ENCODE measurements at regions not wholly inside any gene's neighbourhood (a gene's known extent, or its start where the extent isn't known, plus 50 kb on each side); places are given as distances from the start of the nearest gene placed in this dataset. TPM values are rescaled to one million over a fixed set of nuclear protein-coding genes. Genes with fewer than 3 reads are reported as not detected.

DNA sequence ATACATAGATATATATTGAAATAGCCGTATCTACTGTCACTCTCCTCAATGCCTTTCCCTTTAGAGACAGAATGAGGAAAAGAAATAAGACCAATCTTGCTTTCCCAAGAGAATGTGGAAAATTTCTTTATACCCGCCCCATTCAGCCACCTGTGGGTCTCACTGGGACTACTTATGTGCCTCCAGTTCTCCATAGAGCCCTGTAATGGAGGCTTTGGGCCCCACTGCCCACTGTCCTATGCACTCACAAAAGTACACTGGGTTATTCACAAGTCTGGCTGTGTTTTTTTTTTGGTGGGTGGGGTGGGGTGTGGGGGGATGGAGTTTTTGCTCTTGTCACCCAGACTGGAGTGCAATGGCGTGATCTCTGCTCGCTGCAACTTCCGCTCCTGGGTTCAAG lies 70.4 kb upstream of the ELOVL6 start:
- H3K4me1 ChIP-seq (ENCODE audit: control insufficient read depth, insufficient read depth, low read length) = no peaks in the 10 kb centered on the region
- no peaks in the 10 kb centered on the region for H3K27me3 ChIP-seq (ENCODE audit: control insufficient read depth, insufficient read depth, low read length)
- H3K4me3 ChIP-seq (ENCODE audit: low read depth, low read length) = no peak overlapping the region
- no peak for DNase-seq (ENCODE audit: low read depth in 4 of 6, low spot score in 6 of 6)
- H3K9me3 ChIP-seq (ENCODE audit: control insufficient read depth, insufficient read depth, low read length) = peaks cover 1% of the 10 kb centered on the region
- no peaks in the 10 kb centered on the region for H3K36me3 ChIP-seq (ENCODE audit: control insufficient read depth, insufficient read depth, low read length)
- no peak overlapping the region for H3K27ac ChIP-seq (ENCODE audit: low read depth, low read length)
- WGBS (ENCODE audit: insufficient coverage) = no CpG with 5 or more reads among the region's 5 CpGs

- peaks cover 1% of the 10 kb centered on the region for H3K9me3 ChIP-seq (ENCODE audit: control insufficient read depth, insufficient read depth, low read length)
- WGBS (ENCODE audit: insufficient coverage) = no CpG with 5 or more reads among the region's 2 CpGs
- no peak overlapping the region for H3K4me3 ChIP-seq (ENCODE audit: low read depth, low read length)
- H3K36me3 ChIP-seq (ENCODE audit: control insufficient read depth, insufficient read depth, low read length) = no peaks in the 10 kb centered on the region
- no peaks in the 10 kb centered on the region for H3K27me3 ChIP-seq (ENCODE audit: control insufficient read depth, insufficient read depth, low read length)
- H3K4me1 ChIP-seq (ENCODE audit: control insufficient read depth, insufficient read depth, low read length) = no peaks in the 10 kb centered on the region
- H3K27ac ChIP-seq (ENCODE audit: low read depth, low read length) = no peak overlapping the region
- DNase-seq (ENCODE audit: low read depth in 4 of 6, low spot score in 6 of 6) = no peak
Observed at GRCh38 chr4:110268352-110268751, 69.9 kb upstream of the ELOVL6 start.

GRCh38 chr4:110266136-110266535 lies 67.7 kb upstream of the ELOVL6 start:
- no peak overlapping the region for H3K4me3 ChIP-seq (ENCODE audit: low read depth, low read length)
- H3K27me3 ChIP-seq (ENCODE audit: control insufficient read depth, insufficient read depth, low read length) = no peaks in the 10 kb centered on the region
- peaks cover 1% of the 10 kb centered on the region for H3K9me3 ChIP-seq (ENCODE audit: control insufficient read depth, insufficient read depth, low read length)
- H3K27ac ChIP-seq (ENCODE audit: low read depth, low read length) = no peak overlapping the region
- DNase-seq (ENCODE audit: low read depth in 4 of 6, low spot score in 6 of 6) = no peak
- WGBS (ENCODE audit: insufficient coverage) = no CpG with 5 or more reads among the region's 1 CpG
- no peaks in the 10 kb centered on the region for H3K36me3 ChIP-seq (ENCODE audit: control insufficient read depth, insufficient read depth, low read length)
- H3K4me1 ChIP-seq (ENCODE audit: control insufficient read depth, insufficient read depth, low read length) = no peaks in the 10 kb centered on the region

- Histone ChIP-seq H3K4me3 (ENCODE audit: low read depth, low read length) (no peak overlapping the region), H3K27ac (ENCODE audit: low read depth, low read length) (no peak overlapping the region), H3K36me3 (ENCODE audit: control insufficient read depth, insufficient read depth, low read length) (no peaks in the 10 kb centered on the region), H3K27me3 (ENCODE audit: control insufficient read depth, insufficient read depth, low read length) (no peaks in the 10 kb centered on the region), H3K4me1 (ENCODE audit: control insufficient read depth, insufficient read depth, low read length) (no peaks in the 10 kb centered on the region), H3K9me3 (ENCODE audit: control insufficient read depth, insufficient read depth, low read length) (peaks cover 1% of the 10 kb centered on the region)
- no peak for DNase-seq (ENCODE audit: low read depth in 4 of 6, low spot score in 6 of 6)
- WGBS (ENCODE audit: insufficient coverage) = 95% methylated on average over 4 of the region's 5 CpGs
Observed at GRCh38 chr4:110265001-110265400, 66.6 kb upstream of the ELOVL6 start.

DNA sequence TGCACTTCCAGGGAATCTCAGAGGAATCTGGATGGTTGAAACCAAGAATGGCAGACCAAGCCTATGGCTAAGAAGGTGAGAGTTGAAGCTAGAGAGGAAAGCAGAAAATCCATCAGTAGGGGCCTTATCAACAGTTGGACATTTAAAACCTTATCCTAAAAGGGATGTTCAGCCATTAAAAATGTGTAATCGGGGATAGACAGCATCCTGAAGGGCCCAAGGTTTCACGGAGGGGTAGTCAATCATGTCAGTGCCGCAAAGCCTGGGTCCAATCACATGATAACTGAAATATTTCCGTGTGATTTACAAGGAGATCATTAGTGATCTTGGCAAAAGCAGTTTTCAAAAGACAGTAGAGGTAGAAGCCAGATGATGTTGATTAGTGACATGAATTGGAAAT lies 61.9 kb upstream of the ELOVL6 start:
- no peaks in the 10 kb centered on the region for H3K36me3 ChIP-seq (ENCODE audit: control insufficient read depth, insufficient read depth, low read length)
- WGBS (ENCODE audit: insufficient coverage) = 85% methylated on average over 4 of the region's 4 CpGs
- no peak overlapping the region for H3K27ac ChIP-seq (ENCODE audit: low read depth, low read length)
- peaks cover 1% of the 10 kb centered on the region for H3K9me3 ChIP-seq (ENCODE audit: control insufficient read depth, insufficient read depth, low read length)
- H3K4me1 ChIP-seq (ENCODE audit: control insufficient read depth, insufficient read depth, low read length) = no peaks in the 10 kb centered on the region
- no peaks in the 10 kb centered on the region for H3K27me3 ChIP-seq (ENCODE audit: control insufficient read depth, insufficient read depth, low read length)
- H3K4me3 ChIP-seq (ENCODE audit: low read depth, low read length) = no peak overlapping the region
- DNase-seq (ENCODE audit: low read depth in 4 of 6, low spot score in 6 of 6) = no peak

GRCh38 chr4:110250023-110250387 lies 51.6 kb upstream of the ELOVL6 start:
- Histone ChIP-seq H3K4me1 (ENCODE audit: control insufficient read depth, insufficient read depth, low read length) (no peaks in the 10 kb centered on the region), H3K36me3 (ENCODE audit: control insufficient read depth, insufficient read depth, low read length) (no peaks in the 10 kb centered on the region), H3K9me3 (ENCODE audit: control insufficient read depth, insufficient read depth, low read length) (no peaks in the 10 kb centered on the region), H3K27me3 (ENCODE audit: control insufficient read depth, insufficient read depth, low read length) (no peaks in the 10 kb centered on the region), H3K4me3 (ENCODE audit: low read depth, low read length) (no peak overlapping the region), H3K27ac (ENCODE audit: low read depth, low read length) (no peak overlapping the region)
- WGBS (ENCODE audit: insufficient coverage) = 96% methylated on average over 4 of the region's 5 CpGs
- peak in 1 of 6 donors; percentile 30 for DNase-seq (ENCODE audit: low read depth in 4 of 6, low spot score in 6 of 6)

GRCh38 chr4:110248831-110249253 lies 50.4 kb upstream of the ELOVL6 start:
- Histone ChIP-seq H3K4me1 (ENCODE audit: control insufficient read depth, insufficient read depth, low read length) (no peaks in the 10 kb centered on the region), H3K27me3 (ENCODE audit: control insufficient read depth, insufficient read depth, low read length) (no peaks in the 10 kb centered on the region), H3K27ac (ENCODE audit: low read depth, low read length) (no peak overlapping the region), H3K36me3 (ENCODE audit: control insufficient read depth, insufficient read depth, low read length) (no peaks in the 10 kb centered on the region), H3K9me3 (ENCODE audit: control insufficient read depth, insufficient read depth, low read length) (no peaks in the 10 kb centered on the region), H3K4me3 (ENCODE audit: low read depth, low read length) (no peak overlapping the region)
- WGBS (ENCODE audit: insufficient coverage) = 86% methylated on average over 2 of the region's 5 CpGs
- DNase-seq (ENCODE audit: low read depth in 4 of 6, low spot score in 6 of 6) = no peak

Small RNA genes lying in the stretch of these regions (small RNA-seq; reads per million reads assigned to genes)
- not detected for gene AC108145.1 (ENCODE audit: low replicate concordance)
- gene HSBP1P2 (ENCODE audit: low replicate concordance) = not detected
- gene RNU6-205P (ENCODE audit: low replicate concordance) = not detected
